Ovary (tissue), 7 donors: ENCODE measurements at regions not wholly inside any gene's neighbourhood (a gene's known extent, or its start where the extent isn't known, plus 50 kb on each side); places are given as distances from the start of the nearest gene placed in this dataset.

Source experiments
- DNase-seq, 5 donors: peaks; one replicate each; pipeline ENCODE4 v3.0.0-alpha.2; 2019 to 2020
- H3K27ac ChIP-seq, 2 donors: fragments of 200-600 bp; one replicate each; pipeline versions ENCODE4 v1.5.1 to v1.8.0; 2019 to 2022
- H3K27me3 ChIP-seq: fragments of 200-600 bp; one replicate; pipeline ENCODE4 v1.8.0; 2022
- H3K36me3 ChIP-seq: fragments of 200-600 bp; sonication (generic); one replicate; pipeline ENCODE4 v1.5.1; 2019
- H3K4me1 ChIP-seq: one replicate; pipeline ENCODE4 v1.8.1; 2013; ENCODE audit warnings: mild to moderate bottlenecking, moderate library complexity; ENCODE audit not compliant: insufficient read depth
- H3K4me3 ChIP-seq: fragments of 200-600 bp; sonication (generic); one replicate; pipeline ENCODE4 v1.5.1; 2017
- H3K9me3 ChIP-seq, 2 donors: fragments of 200-600 bp in 1 of 2; sonication (generic) in 1 of 2; one replicate each; pipeline versions ENCODE4 v1.5.1 to v1.8.1; 2013 to 2019; ENCODE audit warnings: mild to moderate bottlenecking in 1 of 2, moderate library complexity in 1 of 2
- CTCF ChIP-seq, 3 donors: fragments of 450-650 bp in 2 of 3; fragments of 200-600 bp in 1 of 3; IDR thresholded peaks; one replicate each; pipeline versions ENCODE4 v1.5.1 to v1.8.0; 2016 to 2022; ENCODE audit warnings: antibody characterized with exemption in 3 of 3, mild to moderate bottlenecking in 1 of 3
- EP300 ChIP-seq: sonication (generic); formaldehyde crosslinking; IDR thresholded peaks from one replicate; pipeline ENCODE4 v1.6.1; 2017; ENCODE audit warnings: antibody characterized with exemption
- POLR2A ChIP-seq: fragments of 450-650 bp; IDR thresholded peaks from one replicate; pipeline ENCODE4 v1.6.1; 2017; ENCODE audit warnings: antibody characterized with exemption, mild to moderate bottlenecking, moderate library complexity
- WGBS, 3 donors: extraction: QIAGEN DNeasy Blood & Tissue Kit in 1 of 3; methylation state at CpG; one replicate each; pipeline versions ENCODE4 v1.1.5 to v1.1.7; 2013 to 2017; 5-methylcytosine and 5-hydroxymethylcytosine counted together
- intact Hi-C, 4 donors: fragments of 100-400 bp; cut with DNase I; formaldehyde crosslinking; loops; one replicate each; pipeline versions ENCODE4 v1.11.0 to v1.15.1; 2022 to 2023
- donor health status: DM: no; HTN: no; CAD: no; lungs with moderate emphysema.
- donor health status: DM: no; HTN: no; CAD: no.
- donor health status: Bipolar disorder and iron deficiency.
- donor health status: DM: no; HTN: no; CAD: no.
- donor health status: DM: yes; HTN: yes; CAD: no.

- 59 to 66% (median 64%) methylated on average over 2 of the region's 2 CpGs for WGBS, 3 donors
- Histone ChIP-seq H3K9me3 (no peaks in the 10 kb centered on the region), H3K4me3 (no peak overlapping the region), H3K27me3 (no peaks in the 10 kb centered on the region), H3K27ac (no peak overlapping the region), H3K36me3 (no peaks in the 10 kb centered on the region), H3K4me1 (no peaks in the 10 kb centered on the region)
- intact Hi-C loops, result no loop called here
- TF ChIP-seq POLR2A (no peak), CTCF (IDR thresholded peaks at IDR 0.05) (no peak), EP300 (no peak)
- no peak for DNase-seq
Observed at GRCh38 chrX:33324099-33324498, 112.8 kb upstream of the DMD start.

- Histone ChIP-seq H3K4me3 (no peak overlapping the region), H3K36me3 (no peaks in the 10 kb centered on the region), H3K27me3 (no peaks in the 10 kb centered on the region), H3K4me1 (no peaks in the 10 kb centered on the region), H3K27ac (no peak overlapping the region), H3K9me3 (no peaks in the 10 kb centered on the region)
- no peak for DNase-seq
- intact Hi-C loops, result no loop called here
- 67 to 70% (median 67%) methylated on average over 2 of the region's 2 CpGs for WGBS, 3 donors
- TF ChIP-seq CTCF (IDR thresholded peaks at IDR 0.05) (no peak), POLR2A (no peak), EP300 (no peak)
Observed at GRCh38 chrX:33307911-33308354, 96.6 kb upstream of the DMD start.

- WGBS, 3 donors, result 78 to 90% (median 89%) methylated on average over 5 of the region's 5 CpGs
- intact Hi-C loops, result no loop called here
Observed at GRCh38 chrX:33298622-33299021, 87.3 kb upstream of the DMD start.

GRCh38 chrX:33285550-33285949 is 74.2 kb upstream of the DMD start:
- no peaks in the 10 kb centered on the region for H3K9me3 ChIP-seq
- DNase-seq, result no peak
- no peaks in the 10 kb centered on the region for H3K4me1 ChIP-seq
- H3K27me3 ChIP-seq, result no peaks in the 10 kb centered on the region
- intact Hi-C loops, result no loop called here
- no peaks in the 10 kb centered on the region for H3K36me3 ChIP-seq
- WGBS, 3 donors, result 56 to 67% (median 56%) methylated on average over 1 of the region's 1 CpG
- TF ChIP-seq CTCF (IDR thresholded peaks at IDR 0.05) (no peak), EP300 (no peak), POLR2A (no peak)
- no peak overlapping the region for H3K27ac ChIP-seq
- H3K4me3 ChIP-seq, result no peak overlapping the region

More at GRCh38 chrX:33298622-33299021, 87.3 kb upstream of the DMD start:
- H3K4me3 ChIP-seq, result no peak overlapping the region
- TF ChIP-seq CTCF (IDR thresholded peaks at IDR 0.05) (no peak), EP300 (no peak), POLR2A (no peak)
- H3K9me3 ChIP-seq, result no peaks in the 10 kb centered on the region
- no peak for DNase-seq
- no peaks in the 10 kb centered on the region for H3K4me1 ChIP-seq
- H3K36me3 ChIP-seq, result no peaks in the 10 kb centered on the region
- H3K27me3 ChIP-seq, result no peaks in the 10 kb centered on the region
- no peak overlapping the region for H3K27ac ChIP-seq

GRCh38 chrX:33277046-33277445 is 65.7 kb upstream of the DMD start:
- intact Hi-C loops, result no loop called here
- Histone ChIP-seq H3K36me3 (no peaks in the 10 kb centered on the region), H3K4me3 (no peak overlapping the region), H3K27me3 (no peaks in the 10 kb centered on the region), H3K4me1 (no peaks in the 10 kb centered on the region), H3K9me3 (no peaks in the 10 kb centered on the region), H3K27ac (no peak overlapping the region)
- TF ChIP-seq CTCF (IDR thresholded peaks at IDR 0.05) (no peak), EP300 (no peak), POLR2A (no peak)
- no peak for DNase-seq
- WGBS, 3 donors, result 79 to 87% (median 80%) methylated on average over 3 of the region's 3 CpGs
